Caco-2 (cell line): ENCODE measurements at regions not wholly inside any gene's neighbourhood (a gene's known extent, or its start where the extent isn't known, plus 50 kb on each side); places are given as distances from the start of the nearest gene placed in this dataset.

Experiments
- BruUV-seq: library from RNA; stranded (reverse); fragments of 400-500 nt; replicated peaks from 2 replicates; lab custom pipeline; 2021; lab: Mats Ljungman, UMichigan
- CTCF ChIA-PET: fragments of 300-600 bp; sonication (Branson Sonifier 250); formaldehyde crosslinking; loops from one replicate; lab custom pipeline; 2022; ENCODE audit warnings: antibody characterized with exemption; lab: Charles Lee
- POLR2A ChIA-PET: fragments of 300-600 bp; sonication (Branson Sonifier 250); formaldehyde crosslinking; loops from one replicate; lab custom pipeline; 2022; ENCODE audit warnings: antibody characterized with exemption; lab: Charles Lee
- DNase-seq, 2 experiments: peaks; one replicate each; pipeline versions ENCODE4 v3.0.0 to v3.0.0-alpha.2; 2020 to 2022
- H3K27me3 ChIP-seq: replicated peaks from 2 replicates; pipeline ENCODE4 v1.6.0; 2011; ENCODE audit warnings: low read length; ENCODE audit not compliant: control insufficient read depth, insufficient read depth
- H3K36me3 ChIP-seq: 2 replicates; pipeline ENCODE4 v1.5.1; 2011; ENCODE audit warnings: low read length; ENCODE audit not compliant: control insufficient read depth, insufficient read depth
- H3K4me1 ChIP-seq: fragments of 250-450 bp; sonication (Bioruptor Pico); 2 replicates; pipeline ENCODE4 v1.5.1; 2020; ENCODE audit warnings: mild to moderate bottlenecking
- H3K4me3 ChIP-seq: 2 replicates; pipeline ENCODE4 v1.5.1; 2011; ENCODE audit warnings: low read depth, mild to moderate bottlenecking, control low read depth, low read length
- H3K9me3 ChIP-seq: fragments of 250-450 bp; sonication (Bioruptor Pico); 2 replicates; pipeline ENCODE4 v1.5.1; 2020; ENCODE audit warnings: mild to moderate bottlenecking, moderate library complexity
- H3K27ac Mint-ChIP-seq: one replicate; pipeline ENCODE4 v1.8.0; 2022; ENCODE audit warnings: mixed read lengths; ENCODE audit not compliant: unreplicated experiment
- H3K27me3 Mint-ChIP-seq: one replicate; pipeline ENCODE4 v1.8.0; 2022; ENCODE audit warnings: mixed read lengths; ENCODE audit not compliant: insufficient read depth, unreplicated experiment
- H3K36me3 Mint-ChIP-seq: one replicate; pipeline ENCODE4 v1.8.0; 2022; ENCODE audit warnings: mild to moderate bottlenecking, mixed read lengths; ENCODE audit not compliant: insufficient read depth, unreplicated experiment
- H3K4me1 Mint-ChIP-seq: one replicate; pipeline ENCODE4 v1.8.0; 2022; ENCODE audit warnings: low read depth, mixed read lengths; ENCODE audit not compliant: unreplicated experiment
- H3K4me3 Mint-ChIP-seq: one replicate; pipeline ENCODE4 v1.8.0; 2022; ENCODE audit warnings: mild to moderate bottlenecking, moderate library complexity, mixed read lengths; ENCODE audit not compliant: unreplicated experiment
- H3K9me3 Mint-ChIP-seq: one replicate; pipeline ENCODE4 v1.8.0; 2022; ENCODE audit warnings: mixed read lengths; ENCODE audit not compliant: unreplicated experiment
- intact Hi-C: fragments of 100-400 bp; cut with micrococcal nuclease; formaldehyde crosslinking; loops from one replicate; pipeline ENCODE4 v1.10.0; 2022; ENCODE audit not compliant: unreplicated experiment
- TF ChIP-seq, protein P1 (sequence below), 2 experiments: fragments of 200-600 bp in 1 of 2; IDR thresholded peaks; 1 replicate in 1 of 2; 2 replicates in 1 of 2; pipeline versions ENCODE4 v1.5.1 to v1.8.0; 2011 to 2022; ENCODE audit warnings: antibody characterized with exemption in 1 of 2, control low read depth in 1 of 2, inconsistent platforms in 1 of 2, low read depth in 1 of 2, low read length in 1 of 2, mild to moderate bottlenecking in 1 of 2, moderate library complexity in 1 of 2; ENCODE audit not compliant: insufficient read depth in 1 of 2, severe bottlenecking in 1 of 2, unreplicated experiment in 1 of 2

DNA sequence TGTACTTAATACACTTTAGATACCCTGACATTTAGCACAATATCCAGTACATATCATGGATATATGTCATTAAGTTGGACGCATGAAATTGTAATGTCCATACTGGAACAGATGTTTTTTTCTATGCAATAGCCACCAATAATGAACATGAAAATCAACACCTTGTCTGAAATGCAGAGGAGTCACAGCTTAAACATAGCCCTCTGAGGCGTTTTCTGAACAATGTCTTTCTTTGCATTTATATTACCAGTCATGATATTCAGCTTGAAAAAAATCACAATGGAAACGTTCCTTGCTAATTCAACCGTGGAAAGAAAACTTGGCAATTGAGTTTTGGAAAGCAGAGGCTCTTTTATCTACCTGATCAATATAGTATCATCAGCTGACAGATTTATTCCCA, 86.7 kb upstream of the COL11A1 start:
- Mint-ChIP-seq H3K36me3 (no peaks in the 10 kb centered on the region), H3K9me3 (no peaks in the 10 kb centered on the region), H3K27me3 (no peaks in the 10 kb centered on the region), H3K27ac (no peak overlapping the region), H3K4me1 (no peaks in the 10 kb centered on the region), H3K4me3 (no peak overlapping the region)
- H3K27me3 ChIP-seq: no peaks in the 10 kb centered on the region
- ChIA-PET POLR2A (no interaction called here), CTCF (no interaction called here)
- TF ChIP-seq, protein P1, sequence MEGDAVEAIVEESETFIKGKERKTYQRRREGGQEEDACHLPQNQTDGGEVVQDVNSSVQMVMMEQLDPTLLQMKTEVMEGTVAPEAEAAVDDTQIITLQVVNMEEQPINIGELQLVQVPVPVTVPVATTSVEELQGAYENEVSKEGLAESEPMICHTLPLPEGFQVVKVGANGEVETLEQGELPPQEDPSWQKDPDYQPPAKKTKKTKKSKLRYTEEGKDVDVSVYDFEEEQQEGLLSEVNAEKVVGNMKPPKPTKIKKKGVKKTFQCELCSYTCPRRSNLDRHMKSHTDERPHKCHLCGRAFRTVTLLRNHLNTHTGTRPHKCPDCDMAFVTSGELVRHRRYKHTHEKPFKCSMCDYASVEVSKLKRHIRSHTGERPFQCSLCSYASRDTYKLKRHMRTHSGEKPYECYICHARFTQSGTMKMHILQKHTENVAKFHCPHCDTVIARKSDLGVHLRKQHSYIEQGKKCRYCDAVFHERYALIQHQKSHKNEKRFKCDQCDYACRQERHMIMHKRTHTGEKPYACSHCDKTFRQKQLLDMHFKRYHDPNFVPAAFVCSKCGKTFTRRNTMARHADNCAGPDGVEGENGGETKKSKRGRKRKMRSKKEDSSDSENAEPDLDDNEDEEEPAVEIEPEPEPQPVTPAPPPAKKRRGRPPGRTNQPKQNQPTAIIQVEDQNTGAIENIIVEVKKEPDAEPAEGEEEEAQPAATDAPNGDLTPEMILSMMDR (IDR thresholded peaks at IDR 0.05; ENCODE audit: insufficient read depth in 1 of 2, low read depth in 1 of 2, low read length in 1 of 2, severe bottlenecking in 1 of 2, unreplicated experiment in 1 of 2): no peak
- H3K9me3 ChIP-seq: no peaks in the 10 kb centered on the region
- DNase-seq: no peak
- no peaks in the 10 kb centered on the region for H3K36me3 ChIP-seq
- no TSS peak for BruUV-seq
- intact Hi-C loops: no loop called here
- H3K4me1 ChIP-seq: no peaks in the 10 kb centered on the region
- no peak overlapping the region for H3K4me3 ChIP-seq

GRCh38 chr1:103194060-103194459, 85.7 kb upstream of the COL11A1 start:
- TF ChIP-seq, protein P1 (IDR thresholded peaks at IDR 0.05; ENCODE audit: insufficient read depth in 1 of 2, low read depth in 1 of 2, low read length in 1 of 2, severe bottlenecking in 1 of 2, unreplicated experiment in 1 of 2): no peak
- intact Hi-C loops: no loop called here
- Histone ChIP-seq H3K4me3 (no peak overlapping the region), H3K9me3 (no peaks in the 10 kb centered on the region), H3K4me1 (no peaks in the 10 kb centered on the region), H3K36me3 (no peaks in the 10 kb centered on the region), H3K27me3 (no peaks in the 10 kb centered on the region)
- CTCF ChIA-PET: no interaction called here
- POLR2A ChIA-PET: no interaction called here
- BruUV-seq: no TSS peak
- H3K9me3 Mint-ChIP-seq: no peaks in the 10 kb centered on the region
- no peak for DNase-seq
- no peaks in the 10 kb centered on the region for H3K27me3 Mint-ChIP-seq
- H3K4me1 Mint-ChIP-seq: no peaks in the 10 kb centered on the region
- H3K27ac Mint-ChIP-seq: no peak overlapping the region
- H3K36me3 Mint-ChIP-seq: no peaks in the 10 kb centered on the region
- H3K4me3 Mint-ChIP-seq: no peak overlapping the region

GRCh38 chr1:103191327-103191726, 83.0 kb upstream of the COL11A1 start:
- DNase-seq: no peak
- intact Hi-C loops: no loop called here
- Mint-ChIP-seq H3K36me3 (no peaks in the 10 kb centered on the region), H3K4me1 (no peaks in the 10 kb centered on the region), H3K27ac (no peak overlapping the region), H3K4me3 (no peak overlapping the region), H3K9me3 (no peaks in the 10 kb centered on the region), H3K27me3 (no peaks in the 10 kb centered on the region)
- TF ChIP-seq, protein P1 (IDR thresholded peaks at IDR 0.05; ENCODE audit: insufficient read depth in 1 of 2, low read depth in 1 of 2, low read length in 1 of 2, severe bottlenecking in 1 of 2, unreplicated experiment in 1 of 2): no peak
- Histone ChIP-seq H3K9me3 (no peaks in the 10 kb centered on the region), H3K4me3 (no peak overlapping the region), H3K27me3 (no peaks in the 10 kb centered on the region), H3K36me3 (no peaks in the 10 kb centered on the region), H3K4me1 (no peaks in the 10 kb centered on the region)
- ChIA-PET POLR2A (no interaction called here), CTCF (no interaction called here)
- no TSS peak for BruUV-seq
